D341Med (cell line): ENCODE measurements at regions not wholly inside any gene's neighbourhood (a gene's known extent, or its start where the extent isn't known, plus 50 kb on each side); places are given as distances from the start of the nearest gene placed in this dataset.

Experiments
- DNase-seq: peaks from one replicate; pipeline ENCODE4 v3.0.0; 2012; ENCODE audit warnings: low spot score

- DNase-seq = no peak
Observed at GRCh38 chr3:104854468-104854867, 512.2 kb upstream of the ALCAM start.

- no peak for DNase-seq
Observed at GRCh38 chr3:104855702-104856101, 511.0 kb upstream of the ALCAM start.

GRCh38 chr3:104856741-104857140, 510.0 kb upstream of the ALCAM start:
- DNase-seq = no peak

DNA sequence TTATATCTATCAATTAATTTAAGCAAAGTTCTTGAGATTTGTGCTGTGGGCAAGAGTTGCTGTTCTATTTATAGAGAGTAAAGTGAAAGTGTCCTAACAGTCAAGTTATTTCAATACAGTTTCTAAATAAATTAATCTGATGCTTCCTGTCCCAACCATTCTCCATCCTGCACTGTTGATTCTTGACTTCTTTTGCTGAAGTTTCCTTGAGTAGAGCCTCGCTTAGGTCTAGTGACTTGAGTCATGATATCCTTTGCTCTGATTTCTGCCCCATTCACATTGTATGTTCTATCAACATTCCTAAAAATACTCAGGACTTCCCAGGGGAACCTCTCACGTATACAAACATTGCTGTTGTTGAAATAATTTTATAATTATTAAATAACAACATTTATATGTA, 498.4 kb upstream of the ALCAM start:
- DNase-seq = no peak

GRCh38 chr3:104870276-104870675, 496.4 kb upstream of the ALCAM start:
- DNase-seq = no peak

- no peak for DNase-seq
Observed at GRCh38 chr3:104873331-104873730, 493.4 kb upstream of the ALCAM start.

- no peak for DNase-seq
Observed at GRCh38 chr3:104878395-104878794, 488.3 kb upstream of the ALCAM start.

GRCh38 chr3:104879919-104880318, 486.8 kb upstream of the ALCAM start:
- DNase-seq = no peak

DNA sequence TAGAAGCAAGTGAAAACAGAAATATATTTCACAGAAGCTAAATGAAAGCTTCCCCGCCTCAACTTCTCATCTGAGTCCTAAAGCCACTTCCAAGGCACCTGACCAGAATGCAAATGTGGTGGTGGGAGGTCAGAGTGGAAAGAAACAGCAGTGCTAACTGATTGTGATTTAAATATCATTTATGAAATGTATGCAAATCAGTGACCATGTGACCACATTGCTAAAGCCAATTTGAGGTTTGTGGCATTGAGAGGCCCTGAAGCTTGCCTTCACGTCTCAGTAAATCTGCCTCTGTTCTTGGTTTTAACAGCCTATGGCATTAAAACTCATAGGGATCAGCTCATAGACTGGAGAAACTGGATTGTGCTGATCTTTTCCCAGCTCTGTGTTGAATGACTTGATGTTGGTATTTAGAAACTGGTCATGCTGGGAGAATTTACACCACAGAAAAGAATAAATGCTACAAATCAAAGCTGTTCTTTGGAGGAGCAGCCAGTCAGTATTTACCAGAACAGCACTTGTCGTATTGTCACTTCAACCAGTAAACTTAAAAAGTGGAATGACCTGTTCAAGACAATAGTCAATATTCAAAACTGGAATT, 481.4 kb upstream of the ALCAM start:
- DNase-seq = no peak

DNA sequence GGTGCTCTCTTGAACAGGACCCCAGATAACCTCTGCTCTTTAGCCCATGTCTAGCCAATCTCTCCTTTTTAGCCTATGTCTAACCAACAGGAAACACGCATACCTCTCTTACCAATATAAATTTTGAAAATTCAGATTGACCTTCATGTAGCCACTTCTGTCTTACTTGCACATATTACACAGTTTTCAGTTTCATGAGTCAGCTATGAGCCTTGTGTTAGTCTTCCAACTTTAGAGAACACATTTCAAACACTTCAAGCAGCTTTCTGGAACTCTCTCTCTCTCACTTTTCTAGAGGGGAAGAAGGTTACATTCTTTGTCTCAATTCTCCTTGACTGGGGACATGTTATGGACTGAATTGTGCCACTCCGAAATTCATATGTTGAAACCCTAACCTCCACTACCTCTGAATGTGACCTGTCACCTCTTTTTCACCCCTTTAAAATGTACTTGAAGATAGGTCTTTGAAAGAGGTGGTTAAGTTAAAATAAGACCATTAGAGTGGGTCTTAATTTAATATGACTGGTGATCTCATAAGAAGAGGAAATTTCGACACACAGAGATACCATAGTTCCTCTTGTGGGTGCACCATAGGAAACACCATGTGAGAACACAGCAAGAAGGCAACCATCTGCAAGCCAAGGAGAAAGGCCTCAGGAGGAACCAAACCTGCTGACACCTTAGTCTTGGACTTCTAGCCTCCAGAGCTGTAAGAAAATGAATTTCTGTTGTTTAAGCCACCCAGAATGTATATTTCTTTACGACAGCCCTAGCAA, 480.3 kb upstream of the ALCAM start:
- no peak for DNase-seq

GRCh38 chr3:104887069-104887468, 479.6 kb upstream of the ALCAM start:
- DNase-seq = no peak

GRCh38 chr3:104887619-104888018, 479.1 kb upstream of the ALCAM start:
- DNase-seq = no peak

DNA sequence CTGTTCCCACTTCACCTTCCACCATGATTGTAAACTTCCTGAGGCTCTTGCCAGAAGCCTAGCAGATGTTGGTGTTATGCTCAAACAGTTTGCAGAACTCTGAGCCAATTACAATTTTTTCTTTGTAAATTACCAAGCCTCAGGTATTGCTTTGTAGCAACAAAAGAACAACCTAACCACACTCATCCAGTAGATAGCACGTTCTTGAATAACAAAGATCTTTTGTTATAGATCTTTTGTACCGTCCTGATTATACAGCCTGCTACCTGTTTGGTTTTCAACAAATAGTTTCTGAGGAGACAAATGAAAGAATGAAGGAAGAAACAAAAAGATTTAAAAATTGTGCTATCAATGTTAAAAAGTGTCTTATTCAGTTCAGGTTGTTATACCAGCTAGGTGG, 474.7 kb upstream of the ALCAM start:
- DNase-seq = no peak

DNA sequence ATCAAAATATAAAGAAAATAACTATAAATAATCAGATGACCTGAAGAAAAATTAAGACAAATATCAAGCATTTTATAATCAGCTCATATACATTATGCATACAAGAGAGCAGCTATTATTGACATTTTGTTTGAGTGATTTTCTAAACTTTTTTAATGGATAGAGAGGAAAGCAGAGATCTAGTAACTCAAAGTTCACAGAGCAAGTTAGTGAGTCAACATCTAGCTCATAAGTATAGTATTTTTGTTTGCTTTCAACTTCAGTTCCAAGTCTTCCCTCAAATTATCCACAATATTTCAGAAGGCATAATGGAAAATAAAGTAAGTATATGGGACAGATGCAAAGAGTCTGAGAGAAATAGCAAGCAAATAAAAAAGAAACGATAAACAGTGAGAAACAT, 470.1 kb upstream of the ALCAM start:
- no peak for DNase-seq

- no peak for DNase-seq
Observed at GRCh38 chr3:104901396-104901795, 465.3 kb upstream of the ALCAM start.

- DNase-seq = no peak
Observed at GRCh38 chr3:104903064-104903463, 463.6 kb upstream of the ALCAM start.

DNA sequence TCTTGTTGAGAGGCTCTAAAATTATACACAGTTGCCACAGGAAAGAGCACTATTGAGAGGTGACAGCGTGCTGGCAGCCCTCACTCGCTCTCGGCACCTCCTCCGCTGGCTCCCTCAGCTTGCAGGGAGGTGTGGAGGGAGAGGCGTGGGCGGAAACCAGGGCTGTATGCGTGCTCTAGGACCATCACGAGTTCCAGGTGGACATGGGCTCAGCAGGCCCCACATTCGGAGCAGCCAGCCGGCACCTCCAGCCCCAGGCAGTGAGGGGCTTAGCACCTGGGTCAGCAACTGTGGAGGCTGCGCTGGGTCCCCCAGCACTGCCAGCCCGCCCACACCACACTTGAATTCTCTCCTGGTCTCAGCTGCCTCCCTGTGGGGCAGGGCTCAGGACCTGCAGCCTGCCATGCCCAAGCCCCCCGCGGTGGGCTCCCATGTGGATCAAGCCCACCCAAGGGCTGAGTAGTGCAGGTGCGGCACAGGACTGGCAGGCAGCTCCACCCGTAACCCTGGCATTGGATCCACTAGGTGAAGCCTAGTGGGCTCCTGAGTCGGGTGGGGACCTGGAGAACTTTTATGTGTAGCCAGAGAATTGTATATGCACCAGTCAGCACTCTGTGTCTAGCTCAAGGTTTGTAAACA, 460.6 kb upstream of the ALCAM start:
- DNase-seq = no peak

DNA sequence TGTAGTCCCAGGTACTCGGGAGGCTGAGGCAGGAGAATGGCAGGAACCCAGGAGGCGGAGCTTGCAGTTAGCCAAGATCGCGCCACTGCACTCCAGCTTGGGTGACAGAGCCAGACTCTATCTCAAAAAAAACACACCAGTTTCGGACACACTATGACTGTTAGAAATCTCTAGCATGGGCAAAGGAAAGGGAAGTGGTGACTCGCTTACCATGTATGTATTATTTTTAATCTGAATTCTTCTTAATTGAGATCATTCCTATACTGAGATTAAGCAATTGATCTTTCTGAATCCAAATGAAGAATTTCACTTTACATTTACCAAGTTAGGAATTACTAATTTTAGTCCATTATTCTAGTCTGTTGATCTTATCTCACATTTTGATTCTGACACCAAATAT, 459.2 kb upstream of the ALCAM start:
- no peak for DNase-seq

- DNase-seq = peak; percentile 22
Observed at GRCh38 chr3:104908761-104909160, 457.9 kb upstream of the ALCAM start.

GRCh38 chr3:104909198-104909597, 457.5 kb upstream of the ALCAM start:
- peak; percentile 72 for DNase-seq

DNA sequence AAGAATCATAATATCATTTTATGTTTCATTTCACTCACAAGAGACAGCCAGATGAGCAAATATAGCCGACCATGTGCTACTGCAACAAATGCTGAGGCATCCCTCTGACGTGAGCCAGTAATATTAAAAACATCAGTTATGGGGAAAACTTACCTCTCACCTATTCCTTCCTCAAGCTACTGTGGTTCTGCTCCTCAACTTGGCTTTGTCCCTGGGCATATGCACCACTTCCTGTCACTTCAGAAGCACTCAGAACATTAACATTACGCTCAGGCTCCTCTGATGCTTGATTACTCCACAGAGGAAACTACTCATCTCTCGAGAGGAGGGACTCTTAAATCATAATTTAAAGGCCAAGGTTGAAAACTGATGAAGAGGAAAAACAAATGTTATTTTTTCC, 457.0 kb upstream of the ALCAM start:
- DNase-seq = no peak

DNA sequence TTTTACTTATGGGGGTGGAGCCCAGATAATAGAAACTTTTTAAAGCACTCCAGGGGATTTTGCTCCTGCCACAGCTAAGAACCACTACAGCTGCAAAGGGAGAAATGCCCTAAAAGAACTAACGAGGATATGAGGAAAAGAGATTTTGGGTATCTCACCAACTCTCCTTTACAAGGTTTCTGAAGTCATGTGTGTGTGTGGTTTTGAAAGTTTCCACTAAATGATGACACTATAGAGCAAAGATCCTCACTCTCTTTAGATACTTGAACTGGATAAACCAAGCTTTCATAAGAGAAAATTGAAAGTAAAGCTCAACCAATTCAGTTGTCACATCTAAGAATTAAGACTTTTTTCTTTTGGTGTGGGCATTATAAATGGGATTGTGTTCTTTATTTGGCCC, 455.3 kb upstream of the ALCAM start:
- no peak for DNase-seq

DNA sequence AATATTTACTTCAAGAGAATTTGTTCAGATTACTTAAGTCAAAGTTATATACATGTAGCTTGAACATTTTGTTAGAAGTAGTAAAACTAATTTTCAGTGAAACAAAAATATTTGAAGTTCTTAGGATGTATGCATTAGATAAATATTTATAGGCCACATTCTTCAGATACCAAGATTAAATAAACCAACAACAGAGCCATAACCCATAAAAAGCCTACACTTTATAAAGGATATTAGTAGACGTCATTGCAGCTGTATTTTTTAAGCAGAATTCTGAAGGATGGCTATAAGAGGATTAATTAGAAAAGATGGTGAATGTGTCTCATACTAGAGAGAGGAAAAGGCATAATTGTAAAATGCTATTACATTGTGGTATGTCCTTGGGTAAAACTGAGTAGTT, 449.7 kb upstream of the ALCAM start:
- no peak for DNase-seq

- no peak for DNase-seq
Observed at GRCh38 chr3:104920512-104920911, 446.2 kb upstream of the ALCAM start.
